Ascending aorta (tissue), 2 donors: ENCODE measurements at regions not wholly inside any gene's neighbourhood (a gene's known extent, or its start where the extent isn't known, plus 50 kb on each side); places are given as distances from the start of the nearest gene placed in this dataset.

Source experiments
- DNase-seq, 2 donors: peaks; one replicate each; pipeline ENCODE4 v3.0.0-alpha.2; 2019; ENCODE audit warnings: low spot score in 2 of 2
- H3K27ac ChIP-seq, 2 donors: fragments of 200-600 bp; sonication (generic); one replicate each; pipeline ENCODE4 v1.5.1; 2016 to 2017; ENCODE audit warnings: mild to moderate bottlenecking in 1 of 2
- H3K27me3 ChIP-seq: fragments of 200-600 bp; sonication (generic); one replicate; pipeline ENCODE4 v1.5.1; 2017
- H3K36me3 ChIP-seq, 2 donors: fragments of 200-600 bp; sonication (generic); one replicate each; pipeline ENCODE4 v1.5.1; 2016
- H3K4me1 ChIP-seq, 2 donors: fragments of 200-600 bp; sonication (generic); one replicate each; pipeline ENCODE4 v1.5.1; 2016 to 2017; ENCODE audit warnings: mild to moderate bottlenecking in 1 of 2
- H3K4me3 ChIP-seq, 2 donors: fragments of 200-600 bp; sonication (generic); one replicate each; pipeline ENCODE4 v1.5.1; 2016 to 2017; ENCODE audit warnings: mild to moderate bottlenecking in 1 of 2
- H3K9me3 ChIP-seq, 2 donors: fragments of 200-600 bp; sonication (generic); one replicate each; pipeline ENCODE4 v1.5.1; 2016
- CTCF ChIP-seq, 3 experiments: fragments of 200-600 bp in 2 of 3; fragments of 450-650 bp in 1 of 3; sonication (generic) in 2 of 3; IDR thresholded peaks; one replicate each; pipeline ENCODE4 v1.5.1; 2016 to 2019; ENCODE audit warnings: antibody characterized with exemption in 3 of 3, mild to moderate bottlenecking in 1 of 3, moderate library complexity in 1 of 3
- intact Hi-C: fragments of 100-400 bp; cut with DNase I; formaldehyde crosslinking; loops from one replicate; pipeline ENCODE4 v1.15.1; 2023

GRCh38 chr2:60079562-60079961 is 473.9 kb downstream of the BCL11A start:
- H3K27ac ChIP-seq = no peak overlapping the region
- H3K4me3 ChIP-seq = no peak overlapping the region
- intact Hi-C loops = no loop called here
- H3K27me3 ChIP-seq = no peaks in the 10 kb centered on the region
- no peaks in the 10 kb centered on the region for H3K9me3 ChIP-seq
- no peak for DNase-seq
- H3K4me1 ChIP-seq = no peaks in the 10 kb centered on the region
- TF ChIP-seq CTCF (IDR thresholded peaks at IDR 0.05) = no peak
- no peaks in the 10 kb centered on the region for H3K36me3 ChIP-seq

GRCh38 chr2:60075048-60075447 is 478.4 kb downstream of the BCL11A start:
- H3K36me3 ChIP-seq = no peaks in the 10 kb centered on the region
- H3K9me3 ChIP-seq = no peaks in the 10 kb centered on the region
- TF ChIP-seq CTCF (IDR thresholded peaks at IDR 0.05) = no peak
- no peak overlapping the region for H3K27ac ChIP-seq
- H3K4me1 ChIP-seq = no peaks in the 10 kb centered on the region
- no peak overlapping the region for H3K4me3 ChIP-seq
- intact Hi-C loops = no loop called here
- no peaks in the 10 kb centered on the region for H3K27me3 ChIP-seq
- DNase-seq = no peak

- Histone ChIP-seq H3K27ac (no peak overlapping the region), H3K27me3 (no peaks in the 10 kb centered on the region), H3K36me3 (no peaks in the 10 kb centered on the region), H3K9me3 (no peaks in the 10 kb centered on the region), H3K4me1 (no peaks in the 10 kb centered on the region), H3K4me3 (no peak overlapping the region)
- intact Hi-C loops = no loop called here
- DNase-seq = no peak
- TF ChIP-seq CTCF (IDR thresholded peaks at IDR 0.05) = no peak
These were observed 480.3 kb downstream of the BCL11A start for GRCh38 chr2:60073201-60073600.

- no peak for DNase-seq
- H3K27ac ChIP-seq = no peak overlapping the region
- intact Hi-C loops = no loop called here
- no peaks in the 10 kb centered on the region for H3K36me3 ChIP-seq
- H3K4me1 ChIP-seq = no peaks in the 10 kb centered on the region
- no peak overlapping the region for H3K4me3 ChIP-seq
- no peaks in the 10 kb centered on the region for H3K27me3 ChIP-seq
- no peaks in the 10 kb centered on the region for H3K9me3 ChIP-seq
- no peak for TF ChIP-seq CTCF (IDR thresholded peaks at IDR 0.05)
These were observed 480.8 kb downstream of the BCL11A start for GRCh38 chr2:60072609-60073008.

GRCh38 chr2:60071490-60071831 is 482.0 kb downstream of the BCL11A start:
- intact Hi-C loops = no loop called here
- H3K36me3 ChIP-seq = no peaks in the 10 kb centered on the region
- H3K4me3 ChIP-seq = no peak overlapping the region
- no peaks in the 10 kb centered on the region for H3K4me1 ChIP-seq
- no peak for TF ChIP-seq CTCF (IDR thresholded peaks at IDR 0.05)
- DNase-seq = no peak
- no peaks in the 10 kb centered on the region for H3K27me3 ChIP-seq
- H3K27ac ChIP-seq = no peak overlapping the region
- no peaks in the 10 kb centered on the region for H3K9me3 ChIP-seq

- intact Hi-C loops = no loop called here
- no peak for DNase-seq
- Histone ChIP-seq H3K4me3 (no peak overlapping the region), H3K4me1 (no peaks in the 10 kb centered on the region), H3K9me3 (no peaks in the 10 kb centered on the region), H3K27ac (no peak overlapping the region), H3K27me3 (no peaks in the 10 kb centered on the region), H3K36me3 (no peaks in the 10 kb centered on the region)
- TF ChIP-seq CTCF (IDR thresholded peaks at IDR 0.05) = no peak
These were observed 482.5 kb downstream of the BCL11A start for GRCh38 chr2:60070736-60071489.
